D721Med (cell line): ENCODE measurements at regions not wholly inside any gene's neighbourhood (a gene's known extent, or its start where the extent isn't known, plus 50 kb on each side); places are given as distances from the start of the nearest gene placed in this dataset.

Source experiments
- DNase-seq: peaks from one replicate; pipeline ENCODE4 v3.0.0; 2011; ENCODE audit warnings: low spot score; ENCODE audit not compliant: insufficient read length
- FAIRE-seq: peaks from 2 replicates; lab custom pipeline; 2011; peaks lifted over from hg19 to GRCh38; lab: Jason Lieb, UNC
- TF ChIP-seq, protein P1 (sequence below): IDR thresholded peaks from 2 replicates; pipeline ENCODE4 v1.5.1; 2012; ENCODE audit warnings: mild to moderate bottlenecking, control low read depth; ENCODE audit not compliant: insufficient read depth; ENCODE audit errors: missing control alignments

- TF ChIP-seq, protein P1, sequence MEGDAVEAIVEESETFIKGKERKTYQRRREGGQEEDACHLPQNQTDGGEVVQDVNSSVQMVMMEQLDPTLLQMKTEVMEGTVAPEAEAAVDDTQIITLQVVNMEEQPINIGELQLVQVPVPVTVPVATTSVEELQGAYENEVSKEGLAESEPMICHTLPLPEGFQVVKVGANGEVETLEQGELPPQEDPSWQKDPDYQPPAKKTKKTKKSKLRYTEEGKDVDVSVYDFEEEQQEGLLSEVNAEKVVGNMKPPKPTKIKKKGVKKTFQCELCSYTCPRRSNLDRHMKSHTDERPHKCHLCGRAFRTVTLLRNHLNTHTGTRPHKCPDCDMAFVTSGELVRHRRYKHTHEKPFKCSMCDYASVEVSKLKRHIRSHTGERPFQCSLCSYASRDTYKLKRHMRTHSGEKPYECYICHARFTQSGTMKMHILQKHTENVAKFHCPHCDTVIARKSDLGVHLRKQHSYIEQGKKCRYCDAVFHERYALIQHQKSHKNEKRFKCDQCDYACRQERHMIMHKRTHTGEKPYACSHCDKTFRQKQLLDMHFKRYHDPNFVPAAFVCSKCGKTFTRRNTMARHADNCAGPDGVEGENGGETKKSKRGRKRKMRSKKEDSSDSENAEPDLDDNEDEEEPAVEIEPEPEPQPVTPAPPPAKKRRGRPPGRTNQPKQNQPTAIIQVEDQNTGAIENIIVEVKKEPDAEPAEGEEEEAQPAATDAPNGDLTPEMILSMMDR = no peak
- FAIRE-seq (no peak), DNase-seq (no peak)
These were observed 314.8 kb upstream of the C1orf87 start for GRCh38 chr1:60388092-60388987.

DNA sequence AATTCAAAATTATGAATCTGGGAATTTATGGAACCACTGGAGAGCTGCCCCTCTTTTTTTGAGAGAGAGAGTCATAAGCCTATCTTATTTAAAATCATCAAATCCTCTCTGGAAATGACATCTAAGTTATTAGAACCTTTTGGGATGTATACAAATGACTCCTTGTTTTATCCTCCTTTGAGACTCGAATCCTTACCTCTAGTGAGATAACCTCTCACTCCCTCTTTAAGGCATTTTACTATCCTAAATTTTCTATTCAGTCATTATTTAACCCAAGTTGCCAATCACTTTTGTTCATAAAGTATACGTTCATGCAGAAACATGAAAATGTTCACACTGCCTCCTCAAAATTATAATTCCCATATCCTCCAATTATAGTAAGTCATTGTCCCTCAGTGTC, 313.6 kb upstream of the C1orf87 start:
- TF ChIP-seq, protein P1 = no peak
- FAIRE-seq (no peak), DNase-seq (no peak)

DNA sequence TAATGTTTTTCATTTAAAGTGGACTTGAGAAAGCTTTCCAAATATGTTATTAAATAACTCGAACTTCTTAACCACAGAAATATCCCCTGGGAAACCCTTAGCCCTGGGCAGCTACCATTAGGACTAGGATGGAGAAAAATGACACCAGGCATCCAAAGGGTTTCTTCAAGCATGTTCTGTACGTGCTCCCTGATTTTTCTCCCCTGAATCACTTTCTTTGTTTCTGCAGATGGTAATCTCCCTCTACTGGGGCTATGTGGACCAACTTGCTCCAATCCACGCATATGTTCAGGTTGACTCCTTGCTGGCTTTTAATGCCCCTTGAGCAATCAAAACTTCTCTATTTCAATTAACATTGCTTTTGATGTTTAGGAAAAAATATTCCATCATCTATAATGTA, 312.7 kb upstream of the C1orf87 start:
- FAIRE-seq = no peak
- TF ChIP-seq, protein P1 = no peak
- no peak for DNase-seq

- DNase-seq (no peak), FAIRE-seq (no peak)
- TF ChIP-seq, protein P1 = no peak
These were observed 302.6 kb upstream of the C1orf87 start for GRCh38 chr1:60376196-60376595.

GRCh38 chr1:60374537-60374936, 301.0 kb upstream of the C1orf87 start:
- DNase-seq (no peak), FAIRE-seq (no peak)
- TF ChIP-seq, protein P1 = no peak

DNA sequence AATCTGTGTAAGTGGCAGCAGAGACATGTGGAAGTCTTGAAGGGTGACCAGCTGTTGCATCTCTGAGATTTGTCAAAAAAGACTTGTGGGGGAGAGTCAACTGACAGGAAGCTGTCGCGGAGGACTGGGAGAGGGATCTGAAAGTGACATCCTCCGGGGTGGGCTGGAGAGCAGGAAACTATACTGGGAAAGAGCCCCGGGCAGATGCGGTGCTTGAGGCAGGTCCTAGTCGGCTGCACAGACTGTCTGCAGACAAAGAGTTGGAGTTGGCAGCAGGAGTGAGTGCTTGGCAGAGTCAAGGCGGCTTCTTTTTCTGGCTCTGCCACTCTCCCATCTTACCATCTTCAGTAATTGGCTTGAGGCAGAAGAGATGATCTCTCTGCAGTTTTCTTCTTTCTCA, 294.0 kb upstream of the C1orf87 start:
- TF ChIP-seq, protein P1 = no peak
- DNase-seq = no peak
- no peak for FAIRE-seq

- TF ChIP-seq, protein P1 = no peak
- DNase-seq = no peak
- no peak for FAIRE-seq
These were observed 285.9 kb upstream of the C1orf87 start for GRCh38 chr1:60359431-60359830.
